OCI-LY7 (cell line): ENCODE measurements at regions not wholly inside any gene's neighbourhood (a gene's known extent, or its start where the extent isn't known, plus 50 kb on each side); places are given as distances from the start of the nearest gene placed in this dataset.

Source experiments
- BruUV-seq: library from RNA; stranded (reverse); fragments of 400-500 nt; replicated peaks from 2 replicates; lab custom pipeline; 2021; lab: Mats Ljungman, UMichigan
- CTCF ChIA-PET: fragments of 300-600 bp; sonication (Branson Sonifier 250); formaldehyde crosslinking; loops from one replicate; lab custom pipeline; 2022; ENCODE audit warnings: antibody characterized with exemption; ENCODE audit not compliant: unreplicated experiment; lab: Charles Lee
- POLR2A ChIA-PET: fragments of 300-600 bp; sonication (Branson Sonifier 250); formaldehyde crosslinking; loops from one replicate; lab custom pipeline; 2022; ENCODE audit warnings: antibody characterized with exemption; lab: Charles Lee
- DNase-seq: peaks from one replicate; pipeline ENCODE4 v3.0.0-alpha.2; 2015; ENCODE audit warnings: low spot score
- H2AFZ ChIP-seq: fragments of 200-600 bp; sonication (generic), shearing (Covaris generic); 2 replicates; pipeline ENCODE4 v1.6.1; 2014; ENCODE audit warnings: mild to moderate bottlenecking, antibody characterized with exemption, low read length, moderate library complexity
- H3K27ac ChIP-seq: fragments of 200-600 bp; sonication (generic); 2 replicates; pipeline ENCODE4 v1.5.1; 2014; ENCODE audit warnings: mixed run types, low read depth, mild to moderate bottlenecking, moderate library complexity, low read length, inconsistent platforms; ENCODE audit not compliant: poor library complexity, severe bottlenecking
- H3K36me3 ChIP-seq: fragments of 200-600 bp; sonication (generic); 2 replicates; pipeline ENCODE4 v1.6.1; 2014; ENCODE audit warnings: mild to moderate bottlenecking, antibody characterized with exemption, low read length, moderate library complexity, mixed read lengths; ENCODE audit not compliant: insufficient read depth
- H3K4me1 ChIP-seq: fragments of 200-600 bp; sonication (generic); 2 replicates; pipeline ENCODE4 v1.5.1; 2014; ENCODE audit warnings: mild to moderate bottlenecking, low read length; ENCODE audit not compliant: insufficient read depth, poor library complexity, severe bottlenecking
- H3K4me2 ChIP-seq: fragments of 200-600 bp; sonication (generic); 2 replicates; pipeline ENCODE4 v1.6.1; 2014; ENCODE audit warnings: mild to moderate bottlenecking, low read length
- H3K4me3 ChIP-seq: fragments of 200-600 bp; sonication (generic); 2 replicates; pipeline ENCODE4 v1.5.1; 2014; ENCODE audit warnings: mild to moderate bottlenecking, low read depth, low read length; ENCODE audit not compliant: poor library complexity, severe bottlenecking
- H3K79me2 ChIP-seq: fragments of 200-600 bp; sonication (generic); 2 replicates; pipeline ENCODE4 v1.6.1; 2016; ENCODE audit warnings: low read depth, mild to moderate bottlenecking, low read length, moderate library complexity, mixed read lengths; ENCODE audit not compliant: insufficient read depth
- H3K9me2 ChIP-seq: fragments of 200-600 bp; sonication (generic); 2 replicates; pipeline ENCODE4 v1.6.1; 2016; ENCODE audit warnings: mild to moderate bottlenecking, low read length, mixed read lengths; ENCODE audit not compliant: insufficient read depth
- H3K9me3 ChIP-seq: fragments of 200-600 bp; sonication (generic); 2 replicates; pipeline ENCODE4 v1.6.1; 2014; ENCODE audit warnings: mild to moderate bottlenecking, mixed run types, low read length, mixed read lengths
- H4K20me1 ChIP-seq: fragments of 200-600 bp; sonication (generic); 2 replicates; pipeline ENCODE4 v1.6.1; 2014; ENCODE audit warnings: mild to moderate bottlenecking, antibody characterized with exemption, low read length, moderate library complexity, mixed read lengths; ENCODE audit not compliant: insufficient read depth
- CTCF ChIP-seq: fragments of 200-600 bp; sonication (generic); conservative IDR thresholded peaks from 2 replicates; pipeline ENCODE4 v1.5.1; 2014; ENCODE audit warnings: mild to moderate bottlenecking, antibody characterized with exemption, low read length, moderate library complexity, mixed read lengths
- EZH2phosphoT487 ChIP-seq: fragments of 200-600 bp; sonication (generic); IDR thresholded peaks from 2 replicates; pipeline ENCODE4 v1.6.1; 2018; ENCODE audit warnings: low read depth, borderline replicate concordance, mild to moderate bottlenecking, mixed run types, antibody characterized with exemption, low read length, moderate library complexity, mixed read lengths
- intact Hi-C: fragments of 100-400 bp; cut with micrococcal nuclease; formaldehyde crosslinking; loops from one replicate; pipeline ENCODE4 v1.10.0; 2022; ENCODE audit not compliant: unreplicated experiment

- POLR2A ChIA-PET = interaction anchor here (0.6 to 1.1 kb wide), 3 partner anchors 27 to 123 kb away, joined by 3 to 8 read pairs (median 5); no protein-coding TSS in a partner anchor
- DNase-seq = no peak
- no peaks in the 10 kb centered on the region for H3K9me3 ChIP-seq
- no peaks in the 10 kb centered on the region for H3K79me2 ChIP-seq
- BruUV-seq = no TSS peak
- H2AFZ ChIP-seq = peak overlapping the region; percentile 46; the same call in 1 of the 2 replicates
- TF ChIP-seq CTCF (no peak), EZH2phosphoT487 (no peak)
- CTCF ChIA-PET = interaction anchor here (1.2 kb wide), 1 partner anchor 569 kb away, joined by 3 read pairs; no protein-coding TSS in a partner anchor
- H3K4me1 ChIP-seq = peaks cover 35% of the 10 kb centered on the region
- no peak overlapping the region for H3K27ac ChIP-seq
- no peak overlapping the region for H3K4me3 ChIP-seq
- intact Hi-C loops = loop anchor here (10.0 kb wide), 1 partner anchor 570 kb away; no protein-coding TSS in a partner anchor
- peak overlapping the region; percentile 38; the same call in 1 of the 2 replicates for H3K4me2 ChIP-seq
- H3K36me3 ChIP-seq = no peaks in the 10 kb centered on the region; the same call in 1 of the 2 replicates
- no peaks in the 10 kb centered on the region for H3K9me2 ChIP-seq
- no peaks in the 10 kb centered on the region for H4K20me1 ChIP-seq
Observed at GRCh38 chr14:65255029-65255545, 152.8 kb upstream of the MAX start.

- peak; percentile 77 for DNase-seq
- peak; percentile 72 for TF ChIP-seq CTCF
- TF ChIP-seq EZH2phosphoT487 = no peak
- BruUV-seq = no TSS peak
- H2AFZ ChIP-seq = peak overlapping the region; percentile 46; the same call in 1 of the 2 replicates
- no peaks in the 10 kb centered on the region; the same call in 1 of the 2 replicates for H3K9me3 ChIP-seq
- no peaks in the 10 kb centered on the region; the same call in 1 of the 2 replicates for H3K36me3 ChIP-seq
- H4K20me1 ChIP-seq = no peaks in the 10 kb centered on the region
- H3K9me2 ChIP-seq = no peaks in the 10 kb centered on the region
- peaks cover 35% of the 10 kb centered on the region for H3K4me1 ChIP-seq
- CTCF ChIA-PET = interaction anchor here (0.7 to 1.2 kb wide), 2 partner anchors 30 to 568 kb away, joined by 3 read pairs; no protein-coding TSS in a partner anchor
- intact Hi-C loops = loop anchor here (10.0 kb wide), 1 partner anchor 569 kb away; no protein-coding TSS in a partner anchor
- H3K79me2 ChIP-seq = no peaks in the 10 kb centered on the region
- POLR2A ChIA-PET = interaction anchor here (0.6 to 1.8 kb wide), 4 partner anchors 8 to 45 kb away, joined by 3 to 5 read pairs (median 4); no protein-coding TSS in a partner anchor
- H3K27ac ChIP-seq = no peak overlapping the region
- peak overlapping the region; percentile 38 for H3K4me2 ChIP-seq
- no peak overlapping the region for H3K4me3 ChIP-seq
Observed at GRCh38 chr14:65255583-65256461, 153.5 kb upstream of the MAX start.
